ENCODE measurements at regions not wholly inside any gene's neighbourhood (a gene's known extent, or its start where the extent isn't known, plus 50 kb on each side); places are given as distances from the start of the nearest gene placed in this dataset.

DNA sequence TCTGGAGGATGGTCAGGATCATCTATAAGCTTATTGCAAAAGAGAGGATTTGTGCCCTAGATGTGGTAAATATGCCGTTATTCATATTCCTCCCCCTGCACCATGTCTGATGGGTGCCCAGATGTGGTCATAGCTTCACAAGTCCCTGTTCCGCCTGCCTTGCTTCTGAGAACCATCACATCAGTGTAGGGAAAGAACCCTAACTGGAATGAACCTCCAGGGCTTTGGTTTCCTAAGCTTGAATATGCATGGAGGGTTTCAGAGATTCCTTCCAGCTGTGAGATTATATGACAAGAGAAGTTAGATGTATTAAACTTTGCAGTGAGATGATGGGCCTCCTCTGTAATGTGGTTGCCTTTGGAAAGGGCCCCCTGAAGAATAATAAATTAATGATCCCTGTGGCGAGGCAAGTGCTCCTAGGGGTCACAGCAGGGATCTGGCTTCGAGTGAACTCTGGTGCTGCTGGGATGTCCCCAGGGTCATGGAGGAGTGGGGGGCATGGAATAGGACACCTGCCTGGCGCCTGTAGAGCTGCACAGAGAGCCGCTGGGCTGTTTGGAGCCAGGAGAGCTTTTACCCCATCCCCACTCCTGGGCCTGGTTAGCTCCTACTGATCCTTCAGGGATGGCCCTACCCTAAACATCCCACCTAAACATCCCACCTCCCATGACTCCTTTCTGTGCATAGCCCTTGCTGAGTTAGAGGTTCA is 56.0 kb upstream of the IRS2 start:
- POLR2A ChIA-PET: no interaction called here
- no peak overlapping the region for H2AFZ ChIP-seq (ENCODE audit: low read depth)

More for the DNA sequence above, 56.0 kb upstream of the IRS2 start:
- H3K79me2 ChIP-seq (ENCODE audit: insufficient read depth): no peaks in the 10 kb centered on the region
- no peaks in the 10 kb centered on the region for H3K9me2 ChIP-seq
- H3K9me3 ChIP-seq: no peaks in the 10 kb centered on the region
- H3K4me1 ChIP-seq (ENCODE audit: control insufficient read depth in 1 of 2, insufficient read depth in 2 of 2, low read depth in 1 of 2, low read length in 1 of 2): peaks cover 0 to 14% of the 10 kb centered on the region in 2 experiments; a peak in 1 of 4 replicates
- no peak overlapping the region for H3K9ac ChIP-seq
- TF ChIP-seq NRF1 (IDR thresholded peaks at IDR 0.05; ENCODE audit: low read depth, low read length): no peak
- TF ChIP-seq TAF1 (IDR thresholded peaks at IDR 0.05; ENCODE audit: borderline replicate concordance, low read depth, low read length): no peak
- TF ChIP-seq EZH2phosphoT487 (IDR thresholded peaks at IDR 0.05; ENCODE audit: borderline replicate concordance, low read depth): no peak
- TF ChIP-seq TCF12 (IDR thresholded peaks at IDR 0.05): no peak
- no peak for TF ChIP-seq GABPA (IDR thresholded peaks at IDR 0.05; ENCODE audit: low read depth)
- no peak for TF ChIP-seq PBX3 (IDR thresholded peaks at IDR 0.05)
- TF ChIP-seq MXI1 (IDR thresholded peaks at IDR 0.05; ENCODE audit: low read depth, low read length): no peak
- no peak for TF ChIP-seq JUND (IDR thresholded peaks at IDR 0.05)
- no peak for TF ChIP-seq RXRA (IDR thresholded peaks at IDR 0.05; ENCODE audit: borderline replicate concordance, low read depth)
- TF ChIP-seq TEAD4 (IDR thresholded peaks at IDR 0.05; ENCODE audit: borderline replicate concordance, insufficient read depth): no peak
- no peak for TF ChIP-seq IRF3 (IDR thresholded peaks at IDR 0.05; ENCODE audit: low read depth, low read length)
- TF ChIP-seq NFIC (IDR thresholded peaks at IDR 0.05; ENCODE audit: borderline replicate concordance): no peak
- TF ChIP-seq MEF2A (IDR thresholded peaks at IDR 0.05; ENCODE audit: borderline replicate concordance, low read depth): no peak
- no peak for TF ChIP-seq POLR2AphosphoS5 (IDR thresholded peaks at IDR 0.05; ENCODE audit: low read depth, low read length)
- TF ChIP-seq, protein P1, sequence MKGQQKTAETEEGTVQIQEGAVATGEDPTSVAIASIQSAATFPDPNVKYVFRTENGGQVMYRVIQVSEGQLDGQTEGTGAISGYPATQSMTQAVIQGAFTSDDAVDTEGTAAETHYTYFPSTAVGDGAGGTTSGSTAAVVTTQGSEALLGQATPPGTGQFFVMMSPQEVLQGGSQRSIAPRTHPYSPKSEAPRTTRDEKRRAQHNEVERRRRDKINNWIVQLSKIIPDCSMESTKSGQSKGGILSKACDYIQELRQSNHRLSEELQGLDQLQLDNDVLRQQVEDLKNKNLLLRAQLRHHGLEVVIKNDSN (IDR thresholded peaks at IDR 0.05; ENCODE audit: borderline replicate concordance, low read depth): no peak
- TF ChIP-seq, protein P2, sequence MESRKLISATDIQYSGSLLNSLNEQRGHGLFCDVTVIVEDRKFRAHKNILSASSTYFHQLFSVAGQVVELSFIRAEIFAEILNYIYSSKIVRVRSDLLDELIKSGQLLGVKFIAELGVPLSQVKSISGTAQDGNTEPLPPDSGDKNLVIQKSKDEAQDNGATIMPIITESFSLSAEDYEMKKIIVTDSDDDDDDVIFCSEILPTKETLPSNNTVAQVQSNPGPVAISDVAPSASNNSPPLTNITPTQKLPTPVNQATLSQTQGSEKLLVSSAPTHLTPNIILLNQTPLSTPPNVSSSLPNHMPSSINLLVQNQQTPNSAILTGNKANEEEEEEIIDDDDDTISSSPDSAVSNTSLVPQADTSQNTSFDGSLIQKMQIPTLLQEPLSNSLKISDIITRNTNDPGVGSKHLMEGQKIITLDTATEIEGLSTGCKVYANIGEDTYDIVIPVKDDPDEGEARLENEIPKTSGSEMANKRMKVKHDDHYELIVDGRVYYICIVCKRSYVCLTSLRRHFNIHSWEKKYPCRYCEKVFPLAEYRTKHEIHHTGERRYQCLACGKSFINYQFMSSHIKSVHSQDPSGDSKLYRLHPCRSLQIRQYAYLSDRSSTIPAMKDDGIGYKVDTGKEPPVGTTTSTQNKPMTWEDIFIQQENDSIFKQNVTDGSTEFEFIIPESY (IDR thresholded peaks at IDR 0.05; ENCODE audit: borderline replicate concordance, low read depth): no peak
- TF ChIP-seq CHD2 (IDR thresholded peaks at IDR 0.05; ENCODE audit: low read length, partially characterized antibody): no peak
- no peak for TF ChIP-seq ELF1 (IDR thresholded peaks at IDR 0.05)
- H4K20me1 ChIP-seq (ENCODE audit: insufficient read depth): no peaks in the 10 kb centered on the region
- no peaks in the 10 kb centered on the region for H3K27me3 ChIP-seq (ENCODE audit: insufficient read depth)
- H3K27ac ChIP-seq (ENCODE audit: low read depth in 2 of 2, low read length in 1 of 2): no peak overlapping the region
- WGBS (ENCODE audit: low lambda C conversion rate): 78% methylated on average over 4 of the region's 6 CpGs
- H3K4me3 ChIP-seq (ENCODE audit: low read depth in 2 of 2, low read length in 1 of 2): no peak overlapping the region
- H3F3A ChIP-seq (replicated peaks; ENCODE audit: insufficient read depth): peaks cover 16% of the 10 kb centered on the region
- no peak overlapping the region for H3K4me2 ChIP-seq
- no peak for DNase-seq
- H3K36me3 ChIP-seq (replicated peaks in 1 of 2; ENCODE audit: control insufficient read depth in 1 of 2, insufficient read depth in 2 of 2, low read length in 1 of 2): no peaks in the 10 kb centered on the region
- CTCF ChIA-PET: no interaction called here
